Mesendoderm (in vitro differentiated cells): ENCODE measurements at regions not wholly inside any gene's neighbourhood (a gene's known extent, or its start where the extent isn't known, plus 50 kb on each side); places are given as distances from the start of the nearest gene placed in this dataset.

Experiments used
- DNase-seq: peaks from one replicate; pipeline ENCODE4 v3.0.0; 2013
- H2AK5ac ChIP-seq: 2 replicates; pipeline ENCODE4 v1.6.1; 2013; ENCODE audit warnings: low read length, inconsistent platforms
- H2BK120ac ChIP-seq: 2 replicates; pipeline ENCODE4 v1.6.1; 2013; ENCODE audit warnings: low read depth, mild to moderate bottlenecking, low read length, moderate library complexity, mixed read lengths
- H2BK15ac ChIP-seq: replicated peaks from 2 replicates; pipeline ENCODE4 v1.6.1; 2013; ENCODE audit warnings: low read depth, mild to moderate bottlenecking, moderate library complexity
- H2BK5ac ChIP-seq: 2 replicates; pipeline ENCODE4 v1.6.1; 2013; ENCODE audit warnings: low read length, inconsistent platforms
- H3K18ac ChIP-seq: 2 replicates; pipeline ENCODE4 v1.6.1; 2013; ENCODE audit warnings: mild to moderate bottlenecking, low read length, mixed read lengths
- H3K23ac ChIP-seq: one replicate; pipeline ENCODE4 v1.6.1; 2013; ENCODE audit warnings: low read length
- H3K27ac ChIP-seq: 2 replicates; pipeline ENCODE4 v1.5.1; 2013; ENCODE audit warnings: low read depth, mild to moderate bottlenecking, inconsistent platforms, low read length, moderate library complexity
- H3K27me3 ChIP-seq: 2 replicates; pipeline ENCODE4 v1.6.1; 2013; ENCODE audit warnings: low read length, control low read depth, mild to moderate bottlenecking, inconsistent platforms; ENCODE audit not compliant: insufficient read depth, poor library complexity
- H3K36me3 ChIP-seq: 2 replicates; pipeline ENCODE4 v1.6.1; 2013; ENCODE audit warnings: low read length, inconsistent platforms; ENCODE audit not compliant: control insufficient read depth, insufficient read depth
- H3K4ac ChIP-seq: one replicate; pipeline ENCODE4 v1.6.1; 2013; ENCODE audit warnings: low read depth, mild to moderate bottlenecking, low read length, moderate library complexity
- H3K4me1 ChIP-seq: 2 replicates; pipeline ENCODE4 v1.6.1; 2013; ENCODE audit warnings: low read depth, low read length, inconsistent platforms; ENCODE audit not compliant: control insufficient read depth
- H3K4me2 ChIP-seq: 2 replicates; pipeline ENCODE4 v1.6.1; 2013; ENCODE audit warnings: low read length
- H3K4me3 ChIP-seq: 2 replicates; pipeline ENCODE4 v1.5.1; 2013; ENCODE audit warnings: mild to moderate bottlenecking, low read length
- H3K56ac ChIP-seq: one replicate; pipeline ENCODE4 v1.6.1; 2013; ENCODE audit warnings: low read length
- H3K79me1 ChIP-seq: 2 replicates; pipeline ENCODE4 v1.6.1; 2013; ENCODE audit warnings: low read length, inconsistent platforms
- H3K79me2 ChIP-seq: 2 replicates; pipeline ENCODE4 v1.6.1; 2013; ENCODE audit warnings: mild to moderate bottlenecking, low read length; ENCODE audit not compliant: control insufficient read depth, insufficient read depth
- H3K9ac ChIP-seq: 2 replicates; pipeline ENCODE4 v1.6.1; 2013; ENCODE audit warnings: low read length, inconsistent platforms
- H4K5ac ChIP-seq: one replicate; pipeline ENCODE4 v1.6.1; 2013; ENCODE audit warnings: low read length
- H4K8ac ChIP-seq: one replicate; pipeline ENCODE4 v1.6.1; 2013; ENCODE audit warnings: low read depth, mild to moderate bottlenecking, control low read depth, low read length, moderate library complexity
- WGBS: extraction: QIAGEN DNeasy Blood & Tissue Kit; methylation state at CpG from one replicate; pipeline ENCODE4 v1.1.7; 2013; ENCODE audit warnings: low lambda C conversion rate, missing lambda C conversion rate; ENCODE audit not compliant: insufficient coverage; ENCODE audit errors: extremely low coverage; 5-methylcytosine and 5-hydroxymethylcytosine counted together

GRCh38 chr10:129035052-129035827 is 431.8 kb upstream of the MGMT start:
- Histone ChIP-seq H3K4me2 (no peak overlapping the region), H3K9ac (no peak overlapping the region), H3K18ac (no peak overlapping the region), H3K23ac (no peak overlapping the region), H3K27ac (no peak overlapping the region), H4K8ac (no peak overlapping the region), H3K4ac (no peak overlapping the region), H2AK5ac (no peak overlapping the region), H3K36me3 (no peaks in the 10 kb centered on the region), H3K27me3 (no peaks in the 10 kb centered on the region), H2BK15ac (no peak overlapping the region), H3K79me1 (no peaks in the 10 kb centered on the region), H2BK120ac (no peak overlapping the region), H3K56ac (no peak overlapping the region), H3K4me1 (no peaks in the 10 kb centered on the region), H3K4me3 (no peak overlapping the region), H4K5ac (no peak overlapping the region), H2BK5ac (no peak overlapping the region), H3K79me2 (no peaks in the 10 kb centered on the region)
- no peak for DNase-seq
- no CpG with 5 or more reads among the region's 24 CpGs for WGBS

GRCh38 chr10:129038522-129038921 is 428.5 kb upstream of the MGMT start:
- no peak overlapping the region for H2BK120ac ChIP-seq
- no peak overlapping the region for H3K18ac ChIP-seq
- no peak overlapping the region for H3K4me2 ChIP-seq
- H3K36me3 ChIP-seq, result no peaks in the 10 kb centered on the region
- no peaks in the 10 kb centered on the region for H3K79me1 ChIP-seq
- H3K27ac ChIP-seq, result no peak overlapping the region
- no peak overlapping the region for H4K8ac ChIP-seq
- H3K56ac ChIP-seq, result no peak overlapping the region
- H3K79me2 ChIP-seq, result no peaks in the 10 kb centered on the region
- H3K9ac ChIP-seq, result no peak overlapping the region
- no peak overlapping the region for H3K23ac ChIP-seq
- no peaks in the 10 kb centered on the region for H3K27me3 ChIP-seq
- no peak overlapping the region for H4K5ac ChIP-seq
- no peak for DNase-seq
- no peaks in the 10 kb centered on the region for H3K4me1 ChIP-seq
- no peak overlapping the region for H2BK5ac ChIP-seq
- H3K4ac ChIP-seq, result no peak overlapping the region
- H2AK5ac ChIP-seq, result no peak overlapping the region
- no peak overlapping the region for H2BK15ac ChIP-seq
- no CpG with 5 or more reads among the region's 4 CpGs for WGBS
- no peak overlapping the region for H3K4me3 ChIP-seq

GRCh38 chr10:129039406-129040370 is 427.4 kb upstream of the MGMT start:
- no peak overlapping the region for H2AK5ac ChIP-seq
- H2BK5ac ChIP-seq, result no peak overlapping the region
- DNase-seq, result no peak
- no peaks in the 10 kb centered on the region for H3K27me3 ChIP-seq
- H2BK15ac ChIP-seq, result no peak overlapping the region
- H4K8ac ChIP-seq, result no peak overlapping the region
- H2BK120ac ChIP-seq, result no peak overlapping the region
- H3K4me2 ChIP-seq, result no peak overlapping the region
- H3K27ac ChIP-seq, result no peak overlapping the region
- H3K4me3 ChIP-seq, result no peak overlapping the region
- H3K23ac ChIP-seq, result no peak overlapping the region
- no peaks in the 10 kb centered on the region for H3K79me1 ChIP-seq
- no peak overlapping the region for H4K5ac ChIP-seq
- no peaks in the 10 kb centered on the region for H3K36me3 ChIP-seq
- no peak overlapping the region for H3K4ac ChIP-seq
- no peak overlapping the region for H3K9ac ChIP-seq
- no CpG with 5 or more reads among the region's 15 CpGs for WGBS
- no peaks in the 10 kb centered on the region for H3K4me1 ChIP-seq
- no peak overlapping the region for H3K18ac ChIP-seq
- no peaks in the 10 kb centered on the region for H3K79me2 ChIP-seq
- no peak overlapping the region for H3K56ac ChIP-seq

GRCh38 chr10:129040377-129040776 is 426.7 kb upstream of the MGMT start:
- Histone ChIP-seq H3K56ac (no peak overlapping the region), H2BK15ac (no peak overlapping the region), H4K8ac (no peak overlapping the region), H3K27me3 (no peaks in the 10 kb centered on the region), H3K4me1 (no peaks in the 10 kb centered on the region), H2BK120ac (no peak overlapping the region), H3K27ac (no peak overlapping the region), H3K36me3 (no peaks in the 10 kb centered on the region), H3K4me3 (no peak overlapping the region), H2AK5ac (no peak overlapping the region), H3K18ac (no peak overlapping the region), H3K23ac (no peak overlapping the region), H3K79me2 (no peaks in the 10 kb centered on the region), H3K4ac (no peak overlapping the region), H3K9ac (no peak overlapping the region), H3K79me1 (no peaks in the 10 kb centered on the region), H2BK5ac (no peak overlapping the region), H3K4me2 (no peak overlapping the region), H4K5ac (no peak overlapping the region)
- no CpG with 5 or more reads among the region's 1 CpG for WGBS
- DNase-seq, result no peak

GRCh38 chr10:129041916-129042315 is 425.1 kb upstream of the MGMT start:
- H3K4ac ChIP-seq, result no peak overlapping the region
- H3K36me3 ChIP-seq, result no peaks in the 10 kb centered on the region
- H2BK120ac ChIP-seq, result no peak overlapping the region
- H3K9ac ChIP-seq, result no peak overlapping the region
- H2AK5ac ChIP-seq, result no peak overlapping the region
- H3K18ac ChIP-seq, result no peak overlapping the region
- H3K27ac ChIP-seq, result no peak overlapping the region
- H4K8ac ChIP-seq, result no peak overlapping the region
- DNase-seq, result no peak
- no peak overlapping the region for H3K4me3 ChIP-seq
- H3K79me2 ChIP-seq, result no peaks in the 10 kb centered on the region
- no peaks in the 10 kb centered on the region for H3K27me3 ChIP-seq
- no peak overlapping the region for H3K23ac ChIP-seq
- H3K4me1 ChIP-seq, result no peaks in the 10 kb centered on the region
- WGBS, result no CpG with 5 or more reads among the region's 9 CpGs
- no peak overlapping the region for H2BK5ac ChIP-seq
- H4K5ac ChIP-seq, result no peak overlapping the region
- H2BK15ac ChIP-seq, result no peak overlapping the region
- H3K79me1 ChIP-seq, result no peaks in the 10 kb centered on the region
- no peak overlapping the region for H3K56ac ChIP-seq
- no peak overlapping the region for H3K4me2 ChIP-seq
